KBM-7 (cell line): ENCODE measurements at regions not wholly inside any gene's neighbourhood (a gene's known extent, or its start where the extent isn't known, plus 50 kb on each side); places are given as distances from the start of the nearest gene placed in this dataset.
A peak's percentile ranks its signal among the peaks of the same experiment; 100 is the strongest.

Experiments
- DNase-seq: peaks from one replicate; pipeline ENCODE4 v3.0.0-alpha.2; 2015
- in situ Hi-C: fragments of 300-500 bp; cut with MboI; formaldehyde crosslinking; loops from 2 replicates; pipeline ENCODE4 v1.14.3; 2020; ENCODE audit warnings: low sequenced_read_pairs, low pct_unique_long_range_greater_than_20kb, mixed read lengths

DNA sequence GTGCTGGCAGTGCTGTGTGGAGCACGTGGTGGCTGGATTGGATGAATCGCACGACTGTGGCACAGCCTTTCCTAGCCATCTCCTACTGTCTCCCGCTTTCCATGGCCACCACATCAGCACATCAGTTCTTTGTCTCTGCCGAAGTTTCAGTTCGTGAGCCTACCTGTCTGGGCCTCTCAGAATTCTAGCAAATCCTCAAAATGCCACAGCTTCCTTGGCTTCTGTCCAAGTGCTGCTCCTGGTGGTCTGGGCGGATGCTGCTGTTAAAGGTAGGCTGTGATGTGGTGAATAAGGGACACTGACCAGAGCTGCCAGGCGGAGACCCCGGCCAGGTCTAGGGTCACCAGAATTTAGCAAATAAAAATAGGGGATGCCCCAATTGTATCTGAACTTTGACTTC is 237.4 kb downstream of the LPIN1 start:
- DNase-seq: no peak
- in situ Hi-C loops: no loop called here

DNA sequence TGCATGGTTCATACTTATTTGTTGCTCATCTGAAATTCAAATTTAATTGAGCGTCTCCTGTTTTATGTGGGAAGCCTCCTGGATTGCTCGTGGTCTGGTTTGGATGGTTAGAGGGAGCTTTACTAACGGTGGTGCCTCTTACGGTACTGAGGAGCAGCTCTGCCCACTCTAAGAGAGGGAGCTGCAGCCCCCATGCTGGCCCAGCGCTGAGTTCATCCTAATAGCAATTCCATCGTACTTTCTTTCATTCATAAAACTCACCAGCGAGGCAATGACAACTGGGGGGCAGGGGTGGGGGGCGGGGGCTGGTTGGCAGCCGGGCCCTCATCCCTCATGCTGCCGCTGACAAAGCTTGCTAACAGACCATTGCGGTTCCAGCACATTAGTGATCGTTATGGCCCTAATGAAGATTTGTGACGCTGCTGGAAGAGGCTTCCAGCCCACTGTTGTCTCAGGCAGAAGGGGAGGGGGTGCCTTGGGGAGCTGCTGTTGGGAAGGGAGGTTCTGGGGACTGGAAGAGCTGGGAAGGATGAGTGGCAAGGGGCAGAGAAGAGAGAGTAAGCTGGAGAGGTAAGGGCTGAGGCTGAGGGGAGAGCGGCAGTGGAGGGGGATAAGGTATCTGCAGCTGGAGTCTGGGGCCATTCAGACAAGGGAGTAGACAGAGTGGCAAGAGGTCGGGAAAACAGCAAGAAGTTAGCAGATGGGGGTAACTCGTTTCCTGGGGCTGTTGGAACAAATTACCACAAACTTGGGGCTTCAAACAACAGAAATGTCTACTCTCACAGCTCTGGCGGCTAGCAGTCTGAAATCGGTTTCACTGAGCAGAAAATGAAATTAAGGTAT is 238.1 kb downstream of the LPIN1 start:
- in situ Hi-C loops: no loop called here
- no peak for DNase-seq

DNA sequence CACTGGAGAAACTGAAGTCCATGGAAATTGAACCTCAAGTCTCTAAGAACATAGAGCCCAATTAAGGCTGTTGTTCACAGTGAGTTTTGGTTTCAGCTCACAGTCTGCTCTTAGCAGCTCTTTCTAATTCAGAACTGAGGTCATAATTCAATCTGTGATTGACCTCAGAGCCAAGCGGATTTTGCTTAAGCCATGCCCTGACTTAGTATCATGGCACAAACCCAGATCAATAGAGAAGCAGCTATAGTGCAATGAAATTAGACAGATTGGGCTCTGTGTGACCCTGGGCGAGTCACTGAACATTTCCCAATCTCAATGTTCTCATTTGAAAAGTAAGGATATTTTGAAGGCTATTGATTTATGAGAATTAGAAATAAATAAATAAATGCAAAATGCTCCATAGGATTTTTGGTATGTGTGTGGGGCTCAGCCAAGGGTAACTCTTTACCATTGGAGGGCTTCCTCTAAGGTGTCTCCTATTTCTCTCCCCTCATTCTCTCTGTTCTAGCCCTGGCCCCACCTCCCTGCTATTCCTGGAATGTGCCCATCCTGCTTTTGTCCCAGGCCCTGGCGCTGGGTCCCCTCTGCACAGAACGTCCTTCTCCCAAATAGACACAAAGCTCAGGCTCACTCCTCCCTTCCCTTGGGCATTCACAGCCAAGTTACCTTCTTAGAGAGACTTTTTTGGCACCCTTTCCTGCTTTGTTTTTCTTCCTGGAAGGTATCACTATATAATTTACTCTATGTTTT is 239.6 kb downstream of the LPIN1 start:
- DNase-seq: no peak
- in situ Hi-C loops: no loop called here

DNA sequence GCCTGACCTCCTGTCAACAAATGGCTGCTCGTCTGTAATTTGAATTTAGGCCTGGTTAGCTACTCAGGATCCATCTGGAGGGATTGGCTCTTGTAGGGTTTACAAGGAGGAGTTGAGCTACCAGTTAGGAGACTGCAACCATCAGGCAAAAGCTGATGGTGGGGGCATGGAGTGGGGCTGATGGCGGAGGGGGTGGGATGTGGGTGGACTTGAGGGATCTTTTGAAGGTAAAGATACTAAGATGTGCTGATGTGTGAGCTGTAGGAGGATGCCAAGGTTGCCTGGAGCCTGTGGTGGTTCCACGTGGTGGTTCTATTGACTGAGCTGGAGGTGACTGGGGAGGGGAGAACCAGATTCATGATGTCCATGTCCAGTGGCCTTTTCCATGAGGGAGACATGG is 240.7 kb downstream of the LPIN1 start:
- in situ Hi-C loops: no loop called here

DNA sequence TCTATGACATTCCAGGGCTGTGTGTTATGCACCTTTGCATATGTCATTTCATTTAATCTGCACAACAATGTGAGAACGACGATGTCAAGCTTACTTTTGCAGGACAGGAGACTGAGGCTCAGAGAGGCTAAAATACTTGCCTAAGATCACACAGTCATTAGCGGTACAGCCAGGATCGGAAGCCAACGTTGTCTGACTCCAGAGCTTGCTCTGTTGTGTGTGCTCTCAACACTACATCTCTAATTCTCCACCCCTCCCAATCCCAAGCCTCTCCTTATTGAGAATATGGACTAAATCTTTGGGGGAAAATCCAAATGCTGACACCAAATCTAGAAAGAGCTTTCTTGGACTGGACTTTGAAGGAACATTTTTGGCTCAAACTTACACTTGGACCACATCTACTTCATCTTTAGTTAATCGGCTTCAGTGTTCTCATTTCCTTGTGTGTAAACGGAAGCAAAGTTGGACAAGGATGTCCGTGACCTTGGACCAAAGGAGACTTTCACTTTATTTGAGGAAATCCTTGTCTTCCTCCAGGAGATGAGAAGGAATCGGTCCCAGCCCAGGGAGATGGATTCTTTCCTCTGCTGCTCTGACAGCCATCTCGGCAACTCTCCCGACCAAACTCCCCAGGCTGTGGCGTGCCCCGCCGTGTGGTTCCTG is 242.4 kb downstream of the LPIN1 start:
- no peak for DNase-seq
- in situ Hi-C loops: no loop called here

More for the DNA sequence above, 240.7 kb downstream of the LPIN1 start:
- DNase-seq: no peak

DNA sequence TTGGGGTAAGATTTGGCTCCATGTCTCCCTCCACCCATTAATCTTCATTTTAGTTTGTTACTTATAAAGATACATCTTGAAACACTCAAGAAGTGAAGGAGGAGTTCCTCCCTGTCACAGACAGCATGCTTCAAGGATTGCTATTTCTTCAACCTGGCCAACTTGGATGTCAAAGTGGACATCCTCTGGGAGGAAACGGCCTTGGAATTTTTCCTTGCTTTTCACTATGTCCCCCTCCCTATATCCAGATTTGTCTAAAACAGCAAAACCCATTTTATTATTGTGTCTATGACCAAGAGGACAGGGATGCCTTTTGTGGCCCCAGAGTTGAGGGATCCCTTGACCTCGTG is 242.9 kb downstream of the LPIN1 start:
- DNase-seq: no peak
- in situ Hi-C loops: no loop called here

DNA sequence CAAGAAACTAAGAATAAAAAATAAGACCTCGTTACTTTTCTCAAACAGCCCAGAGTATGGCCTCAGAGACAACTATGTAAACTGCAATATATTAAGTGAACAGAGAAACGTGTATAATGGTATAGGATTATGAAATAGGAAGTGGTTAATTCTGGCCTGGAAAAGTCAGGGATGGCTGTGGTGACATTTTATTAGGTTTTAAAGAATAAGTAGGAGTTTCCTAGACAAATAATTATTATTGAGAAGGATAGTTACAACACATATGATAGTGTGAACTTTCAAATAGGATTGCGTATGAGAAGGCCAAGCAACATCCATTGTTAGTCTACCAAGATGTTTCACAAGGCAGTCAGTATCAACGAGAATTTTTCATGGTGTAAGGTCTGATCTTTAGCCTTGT is 244.1 kb downstream of the LPIN1 start:
- DNase-seq: no peak
- in situ Hi-C loops: no loop called here

DNA sequence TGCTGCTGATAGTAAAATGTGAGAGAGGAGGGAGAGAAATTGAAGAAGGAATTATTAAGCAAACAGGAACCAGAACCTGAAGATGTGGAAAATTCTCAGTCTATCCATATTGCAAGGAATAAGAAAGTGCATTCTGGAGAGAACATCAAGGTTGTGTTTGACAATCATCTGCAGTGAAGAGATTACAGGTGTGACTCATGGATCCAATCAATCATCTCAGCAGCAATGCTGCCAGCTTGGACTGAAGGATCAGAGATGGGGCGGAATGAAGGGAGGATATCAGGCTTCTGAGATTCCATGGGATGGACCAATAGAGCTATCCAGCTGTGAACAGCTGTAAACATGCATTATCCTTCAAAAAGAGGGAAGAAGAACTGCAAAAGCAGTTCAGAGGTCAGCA is 247.3 kb downstream of the LPIN1 start:
- in situ Hi-C loops: no loop called here
- DNase-seq: no peak

DNA sequence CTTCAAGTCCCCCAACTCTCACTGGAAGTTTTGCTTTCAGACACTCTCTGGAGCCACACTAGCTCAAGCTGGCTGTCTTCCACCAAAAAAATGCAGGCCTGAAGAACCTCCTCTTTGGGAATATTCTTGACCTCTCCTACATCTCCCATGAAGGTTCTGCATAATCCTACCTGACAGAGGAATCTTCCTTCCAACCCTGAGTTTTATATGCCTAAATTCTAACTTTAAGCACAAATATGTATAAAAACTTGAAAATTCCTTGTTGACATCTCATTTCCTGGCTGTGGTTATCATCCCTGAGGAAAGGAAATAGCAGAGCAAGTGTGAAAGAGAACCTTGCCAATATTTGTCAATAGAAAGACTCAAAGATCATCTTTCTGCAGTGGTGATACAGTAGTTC is 249.0 kb downstream of the LPIN1 start:
- in situ Hi-C loops: no loop called here
- DNase-seq: no peak

DNA sequence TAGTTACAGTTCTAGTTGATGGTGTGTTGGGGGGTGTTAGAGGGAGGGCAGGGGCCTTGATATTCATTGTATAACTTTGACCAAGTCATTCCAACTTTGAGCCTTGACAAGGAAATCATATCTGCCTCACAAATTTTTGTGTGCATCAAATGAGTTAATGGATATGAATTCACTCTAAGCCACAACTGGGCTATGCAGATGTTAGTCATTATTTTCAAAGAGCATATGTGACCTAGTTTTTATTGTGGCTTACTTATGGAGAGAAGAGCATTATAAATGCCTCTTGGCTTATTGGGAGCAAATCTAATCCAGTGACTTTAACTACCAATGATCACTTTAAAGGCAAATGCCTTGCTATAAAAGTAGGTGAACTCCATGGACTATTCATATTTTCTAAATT is 250.2 kb downstream of the LPIN1 start:
- no peak for DNase-seq
- in situ Hi-C loops: no loop called here

DNA sequence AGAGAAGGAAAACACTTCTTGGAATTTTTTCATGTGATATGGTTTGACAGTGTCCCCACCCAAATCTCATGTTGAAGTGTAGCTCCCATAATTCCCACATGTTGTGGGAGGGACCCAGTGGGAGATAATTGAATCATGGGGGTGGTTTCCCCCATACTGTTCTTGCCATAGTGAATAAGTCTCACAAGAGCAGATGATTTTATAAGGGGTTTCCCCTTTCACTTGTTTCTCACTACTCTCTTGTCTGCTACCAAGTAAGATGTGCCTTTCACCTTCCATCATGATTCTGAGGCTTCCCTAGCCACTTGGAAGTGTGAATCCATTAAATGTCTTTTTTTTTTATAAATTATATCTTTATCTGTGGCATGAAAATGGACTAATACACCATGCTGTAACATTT is 250.7 kb downstream of the LPIN1 start:
- no peak for DNase-seq
- in situ Hi-C loops: no loop called here

DNA sequence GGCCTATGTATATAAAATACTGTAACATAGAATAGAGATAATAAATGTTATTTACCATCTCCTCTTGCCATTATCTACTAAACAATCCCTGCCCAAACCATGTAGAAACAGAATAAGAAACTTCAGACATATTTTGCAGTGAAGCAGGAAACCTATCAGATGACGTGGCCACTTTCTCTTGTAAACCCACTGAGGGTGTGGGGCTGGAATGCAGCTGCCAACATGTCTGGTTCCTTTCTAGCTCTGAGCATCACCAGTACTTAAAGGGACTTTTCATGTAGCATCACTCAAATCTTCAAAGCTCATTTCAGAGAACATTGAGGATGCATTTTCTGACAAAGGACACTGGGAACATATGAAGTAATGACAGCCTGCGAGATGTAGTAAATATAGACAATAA is 251.8 kb downstream of the LPIN1 start:
- no peak for DNase-seq
- in situ Hi-C loops: no loop called here

DNA sequence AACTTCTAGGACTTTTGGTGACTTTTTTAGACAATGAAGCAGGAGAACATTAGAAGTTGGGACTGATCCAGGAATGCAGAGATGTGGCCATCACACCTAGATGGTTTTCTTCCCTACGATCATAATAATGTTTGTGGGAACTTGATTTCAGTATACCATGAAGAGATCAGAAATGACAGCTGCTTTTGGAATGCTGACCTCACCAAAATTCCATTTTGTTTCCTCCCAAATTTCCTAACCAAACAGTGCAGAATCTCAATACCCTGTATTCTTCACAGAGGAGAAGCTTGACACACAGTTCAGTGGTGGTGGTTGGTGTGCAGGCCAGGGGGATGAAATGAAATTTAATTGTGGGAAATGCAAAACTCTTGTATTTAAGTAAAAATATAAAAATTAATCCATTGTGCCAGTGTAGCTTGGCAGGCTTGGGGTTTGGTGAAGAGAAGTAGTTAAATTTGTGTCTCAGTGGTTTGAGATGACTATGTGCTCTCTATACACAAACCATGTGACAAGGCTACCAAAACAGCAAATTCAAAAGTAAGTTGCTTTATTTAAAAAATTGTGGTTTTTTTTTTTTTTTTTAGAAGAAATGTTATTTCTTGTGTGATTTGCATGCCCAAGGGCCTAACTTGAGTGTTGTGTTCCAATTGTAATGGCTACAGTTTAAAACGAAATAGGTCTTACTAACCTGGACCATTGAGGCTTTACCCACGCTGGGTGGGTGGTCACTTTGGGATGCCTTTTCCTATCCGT is 252.4 kb downstream of the LPIN1 start:
- in situ Hi-C loops: no loop called here

DNA sequence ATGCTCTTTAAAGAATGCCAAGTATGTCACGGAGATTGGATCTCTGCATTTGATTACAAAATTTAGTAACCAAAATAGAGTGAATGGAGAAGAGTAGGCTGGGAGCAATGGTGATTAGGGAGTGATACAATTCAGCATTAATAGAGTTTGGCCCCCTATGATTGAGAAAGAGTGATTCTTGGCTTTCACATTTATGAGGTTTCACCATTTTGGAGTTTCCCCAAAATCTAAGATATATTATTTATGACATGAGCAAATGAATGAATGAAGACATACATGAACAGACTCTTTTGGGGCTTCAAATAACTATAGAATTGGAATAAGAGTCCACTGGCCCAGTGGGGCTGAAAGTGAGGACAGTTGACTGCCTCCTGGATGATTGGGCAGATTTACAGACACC is 255.2 kb downstream of the LPIN1 start:
- no peak for DNase-seq
- in situ Hi-C loops: no loop called here

More for the DNA sequence above, 252.4 kb downstream of the LPIN1 start:
- DNase-seq: no peak

DNA sequence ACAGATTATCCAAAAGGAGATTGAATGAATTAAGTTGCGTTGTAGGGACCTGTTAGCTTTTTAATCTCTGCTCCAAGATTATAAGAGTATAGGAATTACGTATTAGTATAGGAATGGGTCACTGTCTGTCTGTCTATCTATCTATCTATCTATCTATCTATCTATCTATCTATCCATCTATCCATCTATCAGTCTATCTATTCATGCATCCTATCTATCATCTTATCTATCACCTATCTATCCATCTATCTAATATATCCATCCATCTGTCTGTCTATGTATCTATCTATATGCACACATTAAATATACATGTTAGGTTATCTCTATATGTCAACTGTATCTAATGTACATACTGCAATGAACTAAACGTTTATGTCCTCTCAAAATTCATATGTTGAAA is 255.8 kb downstream of the LPIN1 start:
- DNase-seq: no peak
- in situ Hi-C loops: no loop called here

DNA sequence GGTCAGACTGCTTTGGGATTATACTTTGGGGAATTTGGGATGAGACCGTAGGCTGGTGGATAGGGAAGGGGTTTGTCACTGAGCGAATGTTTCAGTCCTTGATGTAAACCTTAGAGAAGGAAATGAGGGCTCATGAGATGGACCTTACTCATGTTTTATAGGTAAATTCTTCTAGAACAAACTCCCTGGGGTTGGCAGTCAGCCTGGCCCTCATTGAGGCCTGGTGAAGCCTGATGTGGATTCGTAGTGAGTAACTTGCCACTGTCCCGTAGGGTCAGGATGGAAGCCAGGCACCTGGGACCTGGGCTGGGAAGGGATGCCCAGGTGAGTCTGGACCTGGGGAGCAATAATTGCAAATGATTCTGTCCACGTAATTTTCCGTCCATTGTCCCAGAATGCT is 258.3 kb downstream of the LPIN1 start:
- in situ Hi-C loops: no loop called here
- no peak for DNase-seq

DNA sequence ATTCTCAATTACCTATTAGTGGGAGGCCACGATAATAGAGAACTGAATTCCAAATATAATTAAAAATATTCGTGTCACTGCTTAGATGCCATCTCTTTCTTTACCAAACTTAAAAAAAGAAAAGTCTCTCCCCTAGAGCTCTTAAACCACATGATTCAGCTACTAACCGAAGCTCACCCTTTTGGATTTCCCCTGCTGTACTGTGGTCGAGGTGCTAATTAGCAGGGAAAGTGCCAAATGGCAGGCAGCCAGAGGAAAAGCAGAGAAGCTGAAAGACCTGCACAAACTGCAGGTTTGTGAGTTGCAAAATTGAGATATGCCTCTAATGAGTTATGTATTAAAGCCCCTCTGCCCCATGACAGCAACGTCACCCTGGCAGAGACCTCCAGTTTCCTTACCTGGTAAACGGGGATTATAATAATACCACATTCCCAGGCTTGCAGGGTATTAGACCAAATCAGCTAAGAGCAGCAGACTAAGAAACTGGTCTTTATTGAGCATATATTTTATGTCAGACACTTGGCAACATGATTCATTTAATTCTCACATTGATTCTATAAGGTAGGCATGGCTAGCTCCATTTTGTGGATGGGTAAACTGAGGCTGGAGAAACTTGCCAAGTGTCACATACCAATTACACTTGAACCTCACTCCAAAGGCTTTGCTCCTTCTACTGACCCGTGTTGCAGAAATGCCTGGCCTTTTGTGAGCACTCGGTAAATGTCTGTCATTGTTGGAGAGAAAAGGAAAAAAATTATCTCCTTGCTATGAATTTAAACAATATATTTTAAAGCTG is 259.7 kb downstream of the LPIN1 start:
- in situ Hi-C loops: no loop called here
- peak; percentile 3 for DNase-seq

DNA sequence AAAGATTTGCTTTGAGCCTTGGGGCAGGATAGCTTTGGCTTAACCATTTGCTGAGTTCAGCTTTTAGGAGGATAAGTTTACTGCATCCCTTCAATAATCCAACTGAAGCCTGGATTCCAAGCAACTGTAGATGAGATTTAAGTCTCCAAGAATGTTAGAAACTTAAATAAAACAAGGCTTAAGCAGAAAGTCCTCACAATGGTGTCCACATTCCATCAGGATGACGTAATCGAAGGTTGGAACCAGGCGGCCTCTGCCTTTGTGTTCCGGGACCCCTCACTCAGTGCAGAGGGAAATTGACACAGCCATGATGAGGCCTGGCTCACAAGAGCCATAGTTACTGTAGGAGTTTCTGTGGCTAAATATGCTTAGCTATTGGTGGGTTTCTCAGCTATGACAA is 260.4 kb downstream of the LPIN1 start:
- no peak for DNase-seq
- in situ Hi-C loops: no loop called here

DNA sequence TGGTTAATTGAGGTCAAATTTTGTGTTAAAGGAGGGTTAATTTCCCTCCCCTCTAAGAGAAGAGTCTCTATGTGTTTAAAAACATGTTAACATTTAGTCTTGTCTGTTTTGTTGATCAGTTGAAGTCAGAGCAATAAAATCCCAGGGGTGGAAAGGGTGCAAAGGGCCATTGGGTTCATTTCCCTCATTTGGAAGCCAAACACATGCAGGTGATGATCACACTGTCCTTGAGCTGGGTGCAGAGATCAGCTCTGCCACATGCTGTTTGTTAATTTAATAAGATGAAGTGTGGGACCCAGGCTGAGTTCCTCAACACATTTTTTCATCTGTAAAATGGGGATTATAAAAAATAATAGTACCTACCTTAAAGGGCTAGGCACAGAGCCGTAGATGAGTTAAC is 260.9 kb downstream of the LPIN1 start:
- no peak for DNase-seq
- in situ Hi-C loops: no loop called here
